HuH-7 (cell line): ENCODE measurements at regions not wholly inside any gene's neighbourhood (a gene's known extent, or its start where the extent isn't known, plus 50 kb on each side); places are given as distances from the start of the nearest gene placed in this dataset.
"Not testable (repeated sequence)": the region's sequence is repeated elsewhere in the genome, so short reads cannot be mapped to it uniquely, and the experiment has no call there.

Experiments
- DNase-seq: peaks from one replicate; pipeline ENCODE4 v3.0.0; 2011; ENCODE audit warnings: low spot score

DNA sequence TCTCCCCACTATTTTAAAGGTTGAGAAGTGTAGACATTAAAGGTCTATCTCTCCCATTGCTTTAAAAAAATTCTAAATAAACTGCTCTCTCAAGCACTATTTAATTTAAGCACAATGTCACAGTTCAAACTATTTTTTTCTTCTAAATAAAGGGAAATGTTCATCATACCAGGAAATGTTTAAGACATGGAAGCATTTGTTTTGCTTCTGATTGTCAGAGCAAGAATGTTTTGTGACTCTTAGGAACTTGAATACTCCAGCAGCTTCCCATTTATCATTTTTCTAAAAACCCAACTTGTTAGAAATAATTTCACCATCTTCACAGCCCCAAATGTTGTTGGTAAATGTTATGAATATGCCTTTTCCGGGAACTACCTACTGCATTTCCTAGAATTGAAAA is 121.8 kb upstream of the NTF3 start:
- no peak for DNase-seq

DNA sequence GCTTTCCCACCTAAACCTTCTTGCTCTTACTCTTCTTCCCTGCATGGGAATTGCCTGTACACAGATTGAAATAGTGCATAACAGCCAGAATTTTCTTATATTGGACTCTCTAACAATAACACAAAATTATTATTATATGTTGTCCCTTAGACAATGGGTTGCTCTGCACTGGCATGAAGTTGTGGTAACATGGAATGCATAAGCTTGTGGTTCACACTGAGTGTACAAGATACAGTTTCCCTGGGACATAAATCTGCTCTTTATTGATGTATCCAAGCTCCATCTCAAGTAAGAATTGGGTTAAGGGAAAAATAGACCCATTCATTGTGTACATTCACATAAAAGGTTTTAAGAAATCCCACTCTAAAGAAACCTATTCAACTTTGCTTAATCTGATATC is 114.4 kb upstream of the NTF3 start:
- DNase-seq: no peak

DNA sequence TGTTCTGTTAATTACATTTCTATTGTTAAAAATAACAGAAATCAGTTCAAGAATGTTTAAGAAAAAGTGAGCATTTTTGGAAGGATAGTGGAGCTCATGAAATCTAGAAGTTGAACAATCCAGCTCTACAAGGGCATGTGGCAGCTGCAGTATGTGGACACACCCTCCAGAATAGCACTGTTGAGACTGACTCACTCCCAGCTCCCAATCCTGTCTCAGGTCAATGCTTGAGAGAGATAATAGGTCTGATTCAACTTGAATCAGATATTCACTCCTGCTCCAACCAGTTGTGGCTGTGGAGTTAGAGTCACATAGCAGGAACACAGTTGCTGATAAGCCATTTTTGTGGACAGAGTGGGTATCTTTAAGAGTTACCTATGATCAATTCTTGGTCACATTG is 113.0 kb upstream of the NTF3 start:
- no peak for DNase-seq

DNA sequence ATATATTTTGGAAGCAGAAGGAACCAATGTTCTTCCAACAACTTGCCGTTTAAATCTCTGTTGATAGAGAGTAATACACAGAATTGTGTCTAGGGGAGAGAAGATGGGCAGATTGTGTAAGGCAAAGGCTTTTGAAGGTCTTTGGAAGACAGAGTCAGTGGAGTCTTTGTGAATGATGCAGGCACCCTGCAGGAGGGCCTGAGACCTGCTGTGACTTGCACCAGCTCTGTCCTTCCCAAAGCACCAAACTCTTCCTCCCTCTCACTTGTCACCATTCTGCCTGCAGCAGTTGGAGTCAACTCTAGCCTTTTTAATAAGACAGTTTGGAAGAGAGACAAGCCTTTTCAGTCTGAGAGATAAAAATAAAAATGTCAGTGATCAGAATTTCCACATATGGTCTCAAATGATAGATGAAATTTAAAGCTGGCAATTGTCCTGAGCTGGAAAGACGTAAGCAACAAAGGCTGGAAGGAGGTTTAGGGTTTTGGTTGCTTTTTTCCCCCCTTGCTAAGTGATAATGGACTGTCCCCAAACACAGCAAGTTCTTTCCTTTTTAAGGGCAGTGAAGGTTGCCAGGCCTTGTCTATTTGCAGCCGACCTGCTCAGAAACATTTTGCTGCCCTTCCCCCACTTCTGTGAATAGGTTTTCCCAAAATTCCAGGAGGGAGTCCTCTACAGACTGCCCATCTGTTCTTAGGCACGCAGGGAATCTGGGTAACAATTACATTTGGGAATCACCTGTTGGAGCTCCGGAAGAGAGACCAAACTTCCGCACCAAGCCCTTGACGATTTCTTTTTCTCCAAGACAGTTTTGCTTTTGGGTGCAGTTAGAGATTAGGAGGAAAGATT is 103.0 kb upstream of the NTF3 start:
- no peak for DNase-seq

DNA sequence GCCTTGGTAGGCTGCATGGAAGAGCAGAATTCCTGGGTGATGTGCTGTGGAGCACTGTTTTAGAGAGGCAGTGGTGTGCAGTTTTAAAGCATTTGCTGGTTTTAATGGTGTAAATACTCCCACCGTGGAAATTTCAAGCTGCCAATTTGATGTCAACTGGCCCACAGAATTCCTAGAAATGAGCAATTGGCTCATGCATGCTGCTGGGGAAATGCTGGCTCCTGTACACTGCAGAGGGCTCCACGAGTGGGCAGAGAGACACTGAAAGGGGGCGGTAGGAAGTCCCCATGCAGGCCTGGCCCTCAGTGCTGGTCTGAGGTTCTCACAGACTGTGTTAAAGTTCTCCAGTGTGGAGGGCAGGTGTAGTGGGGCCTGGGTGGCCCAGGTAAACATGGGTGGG is 99.4 kb upstream of the NTF3 start:
- DNase-seq: no peak

DNA sequence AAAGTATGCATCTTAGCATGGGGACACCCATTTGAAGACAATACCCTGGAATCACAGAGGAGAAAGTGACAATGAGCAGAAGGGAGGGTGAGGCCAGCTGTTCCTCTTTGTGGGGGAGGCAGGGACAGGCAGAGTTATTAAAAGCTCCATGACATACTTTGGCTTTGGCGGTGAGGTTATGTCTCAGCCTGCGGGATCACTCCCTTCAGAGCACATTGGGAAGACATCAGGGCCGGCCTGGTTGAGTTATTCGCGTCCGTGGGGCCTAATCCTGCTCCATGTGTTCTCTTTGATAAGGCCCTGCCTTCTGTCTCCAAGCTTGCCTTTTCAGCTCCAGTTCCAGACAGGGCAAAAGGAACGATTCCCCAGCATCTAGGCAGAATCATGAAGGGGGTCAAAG is 98.8 kb upstream of the NTF3 start:
- no peak for DNase-seq

DNA sequence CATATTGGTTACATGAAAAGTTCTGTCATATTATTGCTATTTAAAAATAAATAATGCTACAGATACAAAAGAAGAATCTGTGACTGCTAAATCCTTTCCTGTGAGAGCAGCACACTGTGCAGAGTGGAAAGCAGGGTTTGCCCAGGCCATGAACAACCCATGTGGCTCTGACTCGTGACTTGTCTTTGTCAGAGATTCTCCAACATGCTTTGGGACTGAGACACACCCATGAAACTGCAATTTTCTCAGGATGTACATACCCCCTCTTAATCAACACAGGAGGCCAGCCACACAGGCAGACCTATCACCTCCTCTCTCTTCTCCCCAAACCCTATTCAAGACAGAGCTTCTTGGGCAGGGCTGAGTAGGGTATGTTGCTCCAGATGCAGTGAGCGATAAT is 96.8 kb upstream of the NTF3 start:
- DNase-seq: no peak

DNA sequence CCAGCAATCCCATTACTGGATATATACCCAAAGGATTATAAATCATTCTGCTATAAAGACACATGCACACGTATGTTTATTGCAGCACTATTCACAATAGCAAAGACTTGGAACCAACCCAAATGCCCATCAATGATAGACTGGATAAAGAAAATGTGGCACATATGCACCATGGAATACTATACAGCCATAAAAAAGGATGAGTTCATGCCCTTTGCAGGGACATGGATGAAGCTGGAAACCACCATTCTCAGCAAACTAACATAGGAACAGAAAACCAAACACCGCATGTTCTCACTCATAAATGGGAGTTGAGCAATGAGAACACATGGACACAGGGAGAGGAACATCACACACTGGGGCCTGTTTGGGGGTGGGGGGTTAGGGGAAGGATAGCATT is 90.8 kb upstream of the NTF3 start:
- not testable (repeated sequence) for DNase-seq

DNA sequence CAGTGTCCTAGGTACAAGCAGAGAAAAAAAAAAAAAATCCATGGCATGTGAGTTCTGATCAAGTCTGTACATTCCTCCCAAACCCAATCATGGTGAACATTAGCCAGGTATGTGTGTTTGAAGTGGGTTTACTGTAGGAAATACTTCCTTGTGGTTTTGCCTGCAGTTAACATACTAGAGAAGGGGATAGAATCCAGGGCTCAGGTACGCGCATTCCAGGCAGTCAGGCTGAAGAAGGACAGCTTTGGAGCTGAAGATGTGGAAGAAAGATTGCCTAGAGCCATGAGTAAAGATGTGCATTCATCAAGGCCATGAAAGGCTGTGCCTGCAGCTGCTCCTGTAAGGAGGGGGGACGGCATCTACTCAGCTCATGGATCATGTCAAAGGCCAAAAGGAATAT is 88.2 kb upstream of the NTF3 start:
- DNase-seq: no peak

DNA sequence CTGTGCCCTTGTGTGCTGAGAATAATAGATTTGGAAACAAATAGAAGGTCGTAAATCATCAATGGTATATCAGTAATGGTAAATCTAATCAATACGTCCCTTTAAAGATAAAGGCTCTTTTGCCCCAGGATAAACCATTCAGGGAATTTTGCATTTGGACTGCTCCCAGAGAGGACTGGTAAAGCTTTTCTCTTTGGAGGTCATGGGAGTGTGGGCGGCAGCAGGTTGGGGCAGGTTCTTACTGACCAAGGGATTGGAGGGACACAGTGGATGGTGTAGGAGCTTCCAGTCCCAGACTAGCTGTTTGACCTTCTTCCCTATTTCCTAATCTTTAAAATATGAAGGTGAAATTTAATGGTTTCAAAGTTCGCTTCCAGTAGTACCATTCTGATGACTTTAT is 87.8 kb upstream of the NTF3 start:
- DNase-seq: no peak

DNA sequence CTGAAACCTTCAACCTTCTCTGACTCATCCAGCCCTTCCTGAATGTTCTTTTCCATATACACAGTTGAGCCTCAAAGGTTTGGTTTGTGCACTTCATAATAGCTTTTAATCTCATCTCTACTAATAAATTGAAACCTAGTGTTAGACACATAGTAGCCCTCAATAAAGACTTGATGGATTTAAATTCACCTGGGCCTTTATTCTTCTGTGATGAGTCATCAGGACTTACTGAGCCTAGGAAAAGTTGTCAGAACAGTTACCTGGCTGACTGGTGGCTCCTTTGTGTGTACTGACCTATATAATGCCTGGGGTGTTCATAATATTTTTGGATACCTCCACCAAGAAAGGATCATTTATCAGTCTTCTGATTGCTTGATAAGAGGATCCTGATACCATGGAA is 86.4 kb upstream of the NTF3 start:
- no peak for DNase-seq

DNA sequence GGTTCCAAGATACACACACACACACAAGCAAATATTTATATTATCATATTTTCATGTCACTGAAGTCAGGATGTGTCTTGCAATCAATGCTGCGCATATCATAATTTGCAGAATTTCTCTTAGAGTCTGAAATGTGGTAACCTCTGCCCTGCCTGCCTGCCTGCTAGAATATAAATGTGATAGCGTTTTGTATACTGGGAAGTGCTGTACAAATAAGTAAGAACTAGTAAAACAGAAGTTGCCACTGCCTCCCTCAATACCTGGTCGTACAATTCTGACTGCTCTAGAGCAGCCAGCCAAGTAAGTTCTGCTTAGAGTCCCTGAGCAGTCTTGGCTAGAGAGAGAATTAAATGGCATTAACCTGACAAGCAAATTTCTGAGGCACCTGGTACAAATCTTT is 83.9 kb upstream of the NTF3 start:
- DNase-seq: no peak

DNA sequence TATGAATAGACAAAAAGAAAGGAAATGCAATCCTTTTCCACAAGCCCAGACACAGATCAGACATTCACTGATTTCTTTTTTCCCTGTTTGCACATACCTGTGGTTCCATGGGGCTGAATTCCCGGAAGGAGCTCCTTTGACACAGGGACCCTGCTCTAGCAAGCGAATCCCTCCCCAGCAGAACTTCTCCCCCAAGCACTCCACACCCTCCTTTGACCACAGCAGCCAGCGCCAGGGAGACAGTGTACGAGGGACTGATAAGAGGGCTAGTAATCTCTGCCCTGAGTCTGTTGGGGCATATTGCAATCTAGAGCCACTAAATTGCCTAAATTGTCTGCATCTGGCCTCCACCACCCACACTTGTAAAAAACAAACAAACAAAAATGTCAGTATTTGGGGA is 83.4 kb upstream of the NTF3 start:
- DNase-seq: peak; percentile 13

DNA sequence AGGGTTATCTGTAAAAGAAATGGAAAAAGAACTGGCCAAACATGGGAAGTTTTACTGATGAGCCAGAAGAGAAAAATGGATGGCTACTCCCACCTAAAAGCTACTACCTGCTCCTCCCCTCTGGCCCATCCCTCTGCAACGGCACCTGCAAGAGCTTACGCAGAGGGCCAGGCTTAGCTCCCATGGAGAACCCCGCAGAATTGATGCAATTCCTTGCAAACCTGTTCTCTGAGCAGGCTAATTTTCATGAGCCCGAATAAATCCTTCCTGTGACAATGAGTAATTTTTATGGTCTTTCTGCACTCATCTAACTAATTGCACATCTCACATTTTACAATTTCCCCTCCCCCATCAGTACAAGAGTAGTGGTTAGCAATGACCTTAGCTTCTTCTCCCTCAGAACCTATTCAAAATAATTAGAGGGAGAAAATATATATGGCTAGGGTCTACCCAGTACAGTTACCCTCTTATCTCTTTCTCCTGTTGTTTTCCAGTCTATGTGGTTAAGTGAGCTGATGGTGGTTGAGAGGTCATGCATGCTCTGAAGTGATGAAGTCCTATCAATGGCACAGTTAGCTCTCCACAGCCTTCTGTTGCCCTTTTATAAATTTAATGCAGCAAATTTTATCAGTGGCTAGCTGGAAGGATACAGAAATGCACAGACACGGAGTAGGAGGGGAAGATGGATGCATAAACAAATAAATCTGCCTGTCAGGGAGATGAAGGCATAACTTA is 67.7 kb upstream of the NTF3 start:
- no peak for DNase-seq

DNA sequence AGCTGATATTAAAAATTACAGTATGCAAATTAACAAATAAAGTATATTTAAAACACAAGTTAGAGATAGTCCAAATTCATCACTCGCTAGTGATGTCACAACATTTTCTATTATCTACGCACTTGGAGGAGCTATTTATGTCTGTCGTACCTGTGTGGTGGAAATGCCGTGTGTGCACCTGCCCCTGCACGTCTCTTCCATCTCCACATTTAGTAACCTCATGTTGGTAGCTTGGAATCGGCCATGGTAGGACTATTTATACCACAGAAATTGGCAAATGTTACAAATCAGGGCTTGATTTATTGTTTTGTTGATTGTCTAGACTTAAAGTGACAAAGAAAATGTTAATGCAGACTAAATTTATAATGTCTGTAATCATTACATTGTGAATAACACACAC is 62.6 kb upstream of the NTF3 start:
- DNase-seq: no peak

DNA sequence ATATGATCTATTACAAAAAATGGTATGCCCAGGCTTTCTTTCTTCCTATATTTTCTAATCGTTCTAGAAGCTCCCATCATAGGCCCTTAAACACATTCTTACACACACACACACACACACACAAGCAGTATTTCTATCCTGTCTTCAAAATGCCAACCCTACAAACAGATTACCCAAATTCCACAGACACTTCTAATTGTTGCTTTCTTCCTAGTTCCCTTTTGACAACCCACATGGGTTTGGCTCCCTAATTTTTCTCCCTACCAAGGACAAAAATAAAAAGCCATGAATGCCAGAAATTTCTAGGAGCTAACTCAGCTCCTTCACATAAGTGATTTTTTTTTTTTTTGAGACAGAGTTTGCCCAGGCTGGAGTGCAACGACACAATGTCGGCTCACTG is 60.3 kb upstream of the NTF3 start:
- DNase-seq: no peak

DNA sequence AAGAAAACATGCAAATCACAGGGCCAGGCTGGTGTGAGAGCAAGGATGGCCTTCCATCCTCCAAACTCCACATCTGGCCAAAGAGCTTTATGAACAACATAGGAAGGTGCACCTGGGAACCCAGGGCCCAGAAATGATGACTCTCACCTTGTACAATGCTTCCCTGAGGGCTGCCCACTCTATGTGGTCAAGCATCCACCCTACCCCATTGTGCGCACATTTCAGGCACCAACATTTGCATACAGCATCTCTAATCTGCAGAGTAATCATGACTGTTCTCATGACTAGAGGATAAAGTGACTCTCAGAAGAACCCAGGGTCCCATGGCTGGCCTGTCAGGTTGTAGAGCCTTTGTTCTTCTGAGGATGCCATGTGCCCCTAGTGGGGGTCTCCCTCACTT is 57.2 kb upstream of the NTF3 start:
- DNase-seq: no peak

DNA sequence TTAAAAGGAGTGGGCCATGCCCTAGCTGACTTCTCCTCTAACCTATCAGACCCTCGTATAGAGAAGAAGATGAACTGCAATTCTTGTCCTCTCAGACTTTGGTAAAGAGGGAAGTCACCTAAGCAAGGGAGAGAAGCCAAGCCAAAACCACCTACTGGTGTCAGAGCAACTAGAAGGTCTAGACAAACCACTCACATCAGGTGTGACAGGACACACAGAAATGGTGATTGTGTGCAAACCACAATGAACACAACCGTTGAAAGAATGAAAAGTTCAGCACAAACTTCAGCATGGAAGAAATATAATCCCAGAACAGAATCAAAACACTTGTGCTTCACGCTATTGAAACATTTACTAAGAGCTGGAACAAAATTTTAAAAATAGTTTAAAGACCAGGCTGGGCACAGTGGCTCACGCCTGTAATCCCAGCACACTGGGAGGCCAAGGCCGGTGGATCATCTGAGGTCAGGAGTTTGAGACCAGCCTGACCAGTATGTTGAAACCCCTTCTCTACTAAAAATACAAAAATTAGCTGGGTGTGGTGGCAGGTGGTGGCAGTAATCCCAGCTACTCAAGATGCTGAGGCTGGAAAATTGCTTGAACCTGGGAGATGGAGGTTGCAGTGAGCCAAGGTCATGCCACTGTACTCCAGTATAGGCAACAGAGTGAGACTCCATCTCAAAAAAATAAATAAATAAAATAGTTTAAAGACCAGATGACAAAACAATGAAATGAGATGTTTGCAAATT is 56.2 kb upstream of the NTF3 start:
- no peak for DNase-seq

DNA sequence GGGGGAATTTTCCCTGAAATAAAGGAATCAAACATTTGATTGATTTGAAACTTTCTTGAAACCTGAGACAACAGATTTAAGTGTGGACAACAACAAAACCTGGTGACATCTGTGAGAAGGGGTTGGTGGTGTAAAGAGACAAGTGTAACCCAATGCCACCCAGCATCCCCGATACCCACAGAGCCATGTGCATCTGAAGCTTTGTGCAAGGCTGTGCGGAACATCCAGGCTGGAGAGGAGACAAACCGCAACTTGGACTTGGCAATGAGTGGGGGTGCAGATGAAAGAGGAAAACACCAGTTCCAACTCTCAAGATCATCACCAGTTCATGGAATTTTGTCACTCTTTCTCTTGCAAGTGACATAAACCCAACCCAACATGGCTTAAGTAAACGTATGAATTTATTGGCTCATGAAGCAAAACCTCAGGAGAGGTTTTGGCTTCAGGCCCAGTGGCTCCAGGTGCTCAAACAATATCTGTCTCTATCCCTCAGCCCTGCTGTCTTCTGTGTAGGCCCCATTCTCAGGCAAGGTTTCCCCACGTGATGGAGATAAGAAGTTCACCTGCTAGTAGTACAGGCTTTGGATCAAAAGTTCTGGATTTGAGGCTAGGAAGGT is 55.2 kb upstream of the NTF3 start:
- DNase-seq: no peak

DNA sequence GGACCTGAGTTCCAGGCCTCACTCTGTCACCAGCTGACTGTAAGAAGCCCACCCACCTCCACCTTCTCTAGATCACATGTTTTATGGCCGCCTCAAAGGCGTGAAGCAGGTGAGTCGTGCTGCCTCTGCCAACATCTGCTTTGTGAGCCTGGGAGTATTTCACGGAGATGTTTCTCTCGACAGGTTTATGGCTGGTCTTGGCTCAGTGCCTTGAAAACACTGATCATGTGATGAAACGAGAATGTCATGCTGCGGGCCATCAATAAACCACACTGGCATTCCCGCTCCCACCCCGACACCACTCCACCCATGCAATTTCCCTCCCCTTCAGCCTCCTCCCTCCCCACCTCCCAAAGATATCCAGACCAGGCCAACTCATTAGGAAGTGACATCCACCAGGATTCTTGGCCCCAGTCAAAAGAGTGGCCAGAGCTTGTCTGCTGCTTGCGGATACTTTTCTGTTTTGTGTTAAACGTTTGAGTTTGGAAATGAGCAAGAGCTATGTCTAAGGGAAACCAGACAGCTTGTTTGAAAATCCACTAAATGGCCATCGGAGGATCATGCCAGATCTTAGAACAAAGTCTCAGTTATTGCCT is 53.8 kb upstream of the NTF3 start:
- DNase-seq: no peak

DNA sequence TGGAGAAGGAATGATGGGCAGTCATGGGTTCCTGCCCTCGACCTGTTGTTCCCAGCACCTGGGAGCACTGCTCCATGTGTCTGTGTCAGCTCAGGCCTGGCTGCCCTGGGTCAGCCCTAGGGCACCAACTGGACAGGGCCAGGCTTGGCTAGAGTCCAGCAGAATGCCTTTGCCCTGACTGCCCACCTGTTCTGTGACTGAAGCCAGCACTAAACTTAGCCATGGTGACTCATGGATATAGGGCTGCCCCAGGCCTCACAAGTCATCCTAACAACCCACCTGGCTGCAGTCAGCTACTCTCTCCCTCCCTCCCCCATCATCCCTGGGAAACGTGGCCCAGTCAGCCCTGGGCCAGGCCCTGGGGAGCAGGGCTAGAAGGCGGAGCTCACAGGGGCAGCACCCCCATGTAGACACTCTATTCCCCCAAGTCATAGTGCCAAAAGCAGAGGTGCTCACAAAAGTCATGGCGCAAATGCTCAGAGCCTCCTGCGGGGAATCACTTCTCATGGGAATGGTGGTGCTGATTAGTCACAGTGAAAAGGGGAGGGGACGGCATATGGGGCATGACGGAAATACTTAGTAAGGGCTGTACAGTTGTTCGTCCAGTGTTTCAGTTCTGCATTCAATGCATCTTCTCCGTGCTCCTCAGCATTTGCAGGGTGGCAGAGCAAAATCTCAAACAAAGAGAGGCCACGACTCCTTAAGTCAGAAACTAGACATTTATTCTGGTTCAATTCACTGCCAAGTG is 52.0 kb upstream of the NTF3 start:
- no peak for DNase-seq
